Cardiac fibroblast (primary cell): ENCODE measurements at regions not wholly inside any gene's neighbourhood (a gene's known extent, or its start where the extent isn't known, plus 50 kb on each side); places are given as distances from the start of the nearest gene placed in this dataset.

Experiments
- DNase-seq, 2 donors: peaks; one replicate each; pipeline versions ENCODE4 v3.0.0 to v3.0.0-alpha.2; 2010; ENCODE audit warnings: low read depth in 2 of 2
- H3K4me3 ChIP-seq, 2 donors: replicated peaks in 1 of 2; 1 replicate in 1 of 2; 2 replicates in 1 of 2; pipeline ENCODE4 v1.5.1; 2011; ENCODE audit warnings: low read depth in 2 of 2, low read length in 2 of 2, mild to moderate bottlenecking in 2 of 2, moderate library complexity in 1 of 2
- CTCF ChIP-seq: IDR thresholded peaks from one replicate; pipeline ENCODE4 v1.5.1; 2011; ENCODE audit warnings: low read depth, mild to moderate bottlenecking, low read length, inconsistent platforms

- H3K4me3 ChIP-seq, result no peak overlapping the region
- no peak for TF ChIP-seq CTCF
- DNase-seq, result no peak
These were observed 171.3 kb upstream of the NTF3 start for GRCh38 chr12:5260591-5261086.

GRCh38 chr12:5262450-5262849 lies 169.5 kb upstream of the NTF3 start:
- H3K4me3 ChIP-seq, result no peak overlapping the region
- no peak for TF ChIP-seq CTCF
- no peak for DNase-seq

- H3K4me3 ChIP-seq, result no peak overlapping the region
- no peak for DNase-seq
- TF ChIP-seq CTCF, result no peak
These were observed 169.0 kb upstream of the NTF3 start for GRCh38 chr12:5262885-5263284.

GRCh38 chr12:5264006-5264405 lies 167.9 kb upstream of the NTF3 start:
- no peak overlapping the region for H3K4me3 ChIP-seq
- DNase-seq, result no peak
- no peak for TF ChIP-seq CTCF

GRCh38 chr12:5267603-5268423 lies 164.1 kb upstream of the NTF3 start:
- no peak overlapping the region for H3K4me3 ChIP-seq
- no peak for DNase-seq

GRCh38 chr12:5268424-5269210 lies 163.3 kb upstream of the NTF3 start:
- no peak overlapping the region for H3K4me3 ChIP-seq
- no peak for DNase-seq

More at GRCh38 chr12:5267603-5268423, 164.1 kb upstream of the NTF3 start:
- no peak for TF ChIP-seq CTCF

More at GRCh38 chr12:5268424-5269210, 163.3 kb upstream of the NTF3 start:
- no peak for TF ChIP-seq CTCF
